ENCODE measurements at regions not wholly inside any gene's neighbourhood (a gene's known extent, or its start where the extent isn't known, plus 50 kb on each side); places are given as distances from the start of the nearest gene placed in this dataset.

DNA sequence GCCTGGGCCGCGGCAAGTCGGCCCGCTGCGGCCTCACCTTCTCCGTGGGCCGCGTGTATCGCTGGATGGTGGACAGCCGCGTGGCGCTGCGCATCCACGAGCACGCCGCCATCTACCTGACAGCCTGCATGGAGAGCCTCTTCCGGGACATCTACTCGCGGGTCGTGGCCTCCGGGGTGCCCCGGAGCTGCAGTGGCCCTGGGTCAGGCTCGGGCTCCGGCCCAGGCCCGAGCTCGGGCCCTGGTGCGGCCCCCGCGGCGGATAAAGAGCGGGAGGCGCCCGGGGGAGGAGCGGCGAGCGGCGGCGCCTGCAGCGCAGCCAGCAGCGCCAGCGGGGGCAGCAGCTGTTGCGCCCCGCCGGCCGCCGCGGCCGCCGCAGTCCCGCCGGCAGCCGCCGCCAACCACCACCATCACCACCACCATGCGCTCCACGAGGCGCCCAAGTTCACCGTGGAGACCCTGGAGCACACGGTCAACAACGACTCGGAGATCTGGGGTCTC, 226.2 kb upstream of the CRY1 start:
- FAIRE-seq, result no peak
- no peak for DNase-seq (ENCODE audit: low read depth, low spot score)
- BruUV-seq (replicated peaks), result no TSS peak
- CTCF ChIA-PET, result interaction anchor here (1.8 kb wide), 1 partner anchor 30 kb away, joined by 4 read pairs; no protein-coding TSS in a partner anchor
- no peak overlapping the region for H3K27ac ChIP-seq (ENCODE audit: insufficient read depth, low read depth, low read length)
- no peak for TF ChIP-seq POLR2AphosphoS5 (IDR thresholded peaks at IDR 0.05; ENCODE audit: insufficient read depth, low read depth, low read length)
- TF ChIP-seq EZH2 (IDR thresholded peaks at IDR 0.05; ENCODE audit: borderline replicate concordance, low read depth, low read length, severe bottlenecking), result no peak
- TF ChIP-seq POLR2A (IDR thresholded peaks at IDR 0.05; ENCODE audit: low read depth, low read length), result no peak
- TF ChIP-seq JUN (IDR thresholded peaks at IDR 0.05; ENCODE audit: borderline replicate concordance, insufficient read depth, insufficient read length, low read depth), result no peak
- TF ChIP-seq MYC (IDR thresholded peaks at IDR 0.05; ENCODE audit: low read depth, low read length), result no peak
- TF ChIP-seq, protein P1, sequence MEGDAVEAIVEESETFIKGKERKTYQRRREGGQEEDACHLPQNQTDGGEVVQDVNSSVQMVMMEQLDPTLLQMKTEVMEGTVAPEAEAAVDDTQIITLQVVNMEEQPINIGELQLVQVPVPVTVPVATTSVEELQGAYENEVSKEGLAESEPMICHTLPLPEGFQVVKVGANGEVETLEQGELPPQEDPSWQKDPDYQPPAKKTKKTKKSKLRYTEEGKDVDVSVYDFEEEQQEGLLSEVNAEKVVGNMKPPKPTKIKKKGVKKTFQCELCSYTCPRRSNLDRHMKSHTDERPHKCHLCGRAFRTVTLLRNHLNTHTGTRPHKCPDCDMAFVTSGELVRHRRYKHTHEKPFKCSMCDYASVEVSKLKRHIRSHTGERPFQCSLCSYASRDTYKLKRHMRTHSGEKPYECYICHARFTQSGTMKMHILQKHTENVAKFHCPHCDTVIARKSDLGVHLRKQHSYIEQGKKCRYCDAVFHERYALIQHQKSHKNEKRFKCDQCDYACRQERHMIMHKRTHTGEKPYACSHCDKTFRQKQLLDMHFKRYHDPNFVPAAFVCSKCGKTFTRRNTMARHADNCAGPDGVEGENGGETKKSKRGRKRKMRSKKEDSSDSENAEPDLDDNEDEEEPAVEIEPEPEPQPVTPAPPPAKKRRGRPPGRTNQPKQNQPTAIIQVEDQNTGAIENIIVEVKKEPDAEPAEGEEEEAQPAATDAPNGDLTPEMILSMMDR (IDR thresholded peaks at IDR 0.05; ENCODE audit: extremely low read depth in 1 of 2, insufficient read depth in 1 of 2, low read depth in 1 of 2, low read length in 2 of 2), result no peak
- TF ChIP-seq, protein P2, sequence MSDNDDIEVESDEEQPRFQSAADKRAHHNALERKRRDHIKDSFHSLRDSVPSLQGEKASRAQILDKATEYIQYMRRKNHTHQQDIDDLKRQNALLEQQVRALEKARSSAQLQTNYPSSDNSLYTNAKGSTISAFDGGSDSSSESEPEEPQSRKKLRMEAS (IDR thresholded peaks at IDR 0.05; ENCODE audit: insufficient read depth, insufficient read length), result no peak
- no peak for TF ChIP-seq GATA2 (IDR thresholded peaks at IDR 0.05; ENCODE audit: insufficient read depth, insufficient read length, low read depth, low read length)
- no peak for TF ChIP-seq FOS (IDR thresholded peaks at IDR 0.05; ENCODE audit: borderline replicate concordance, insufficient read depth, low read length)
- no peaks in the 10 kb centered on the region for H3K9me1 ChIP-seq (replicated peaks; ENCODE audit: control insufficient read depth, extremely low read depth, insufficient read depth, low read length)
- intact Hi-C loops (cut with micrococcal nuclease) (loop anchor here (1.0 to 5.0 kb wide), 3 partner anchors 9 to 189 kb away; no protein-coding TSS in a partner anchor), dilution Hi-C loops (cut with MboI; ENCODE audit: extremely low pct_ligation_motif_present, low sequenced_read_pairs) (no loop called here)
- H3K9ac ChIP-seq (replicated peaks; ENCODE audit: extremely low read depth, insufficient read depth, low read length), result no peak overlapping the region
- POLR2A ChIA-PET, result no interaction called here
- peak overlapping the region; percentile 57 for H3K4me2 ChIP-seq (ENCODE audit: insufficient read depth, low read length)
- H3K4me1 ChIP-seq (ENCODE audit: control insufficient read depth, extremely low read depth, insufficient read depth, low read length), result peaks cover 20% of the 10 kb centered on the region
- peak overlapping the region in 1 of 3 experiments; percentile 41 for H3K4me3 ChIP-seq (replicated peaks in 1 of 3; ENCODE audit: insufficient read depth in 1 of 3, low read depth in 1 of 3, low read length in 3 of 3)
- no peaks in the 10 kb centered on the region for H3K36me3 ChIP-seq (ENCODE audit: control insufficient read depth in 2 of 2, extremely low read depth in 1 of 2, insufficient read depth in 2 of 2, low read length in 2 of 2)
- no peaks in the 10 kb centered on the region for H4K20me1 ChIP-seq (replicated peaks; ENCODE audit: control insufficient read depth, extremely low read depth, insufficient read depth, low read length)
- H2AFZ ChIP-seq (ENCODE audit: low read depth, low read length), result no peak overlapping the region
- no peaks in the 10 kb centered on the region for H3K9me3 ChIP-seq (replicated peaks; ENCODE audit: control insufficient read depth, insufficient read depth, low read length)
- peaks cover 44 to 61% of the 10 kb centered on the region in 2 experiments for H3K27me3 ChIP-seq (ENCODE audit: control insufficient read depth in 2 of 2, insufficient read depth in 2 of 2, low read length in 2 of 2)
- no peaks in the 10 kb centered on the region for H3K79me2 ChIP-seq (ENCODE audit: control insufficient read depth, insufficient read depth, low read length)
